GM12878 (cell line): ENCODE measurements at regions not wholly inside any gene's neighbourhood (a gene's known extent, or its start where the extent isn't known, plus 50 kb on each side); places are given as distances from the start of the nearest gene placed in this dataset.

Experiments used
- ATAC-seq: fragments of 200-7000 bp; cut with Tn5 transposase; 3 replicates; pipeline ENCODE4 v1.9.1; 2020; ENCODE audit warnings: mild to moderate bottlenecking, moderate library complexity
- BruUV-seq: library from RNA; stranded (reverse); fragments of 400-500 nt; replicated peaks from 2 replicates; lab custom pipeline; 2021; lab: Mats Ljungman, UMichigan
- CTCF ChIA-PET: fragments of 300-600 bp; sonication (Branson Sonifier 250); formaldehyde crosslinking; extraction: SDS; loops from one replicate; lab custom pipeline; 2021; ENCODE audit warnings: inconsistent platforms; lab: Yijun Ruan, JAX
- POLR2A ChIA-PET: fragments of 350-600 bp; formaldehyde crosslinking; extraction: SDS; loops from one replicate; lab custom pipeline; 2021; ENCODE audit warnings: inconsistent platforms; lab: Charles Lee
- RAD21 ChIA-PET: fragments of 300-600 bp; sonication (Branson Sonifier 250); formaldehyde crosslinking; loops from one replicate; lab custom pipeline; 2023; ENCODE audit warnings: antibody characterized with exemption; ENCODE audit not compliant: unreplicated experiment; lab: Charles Lee
- SMC1A ChIA-PET: fragments of 300-600 bp; sonication (Branson Sonifier 250); formaldehyde crosslinking; loops from one replicate; lab custom pipeline; 2023; ENCODE audit not compliant: unreplicated experiment, uncharacterized antibody; lab: Charles Lee
- DNase-seq: peaks from one replicate; pipeline ENCODE4 v3.0.0-alpha.2; 2011; ENCODE audit warnings: low read depth, low spot score
- FAIRE-seq: peaks from 3 replicates; lab custom pipeline; 2011; peaks lifted over from hg19 to GRCh38; lab: Jason Lieb, UNC
- H2AFZ ChIP-seq: 2 replicates; pipeline ENCODE4 v1.6.0; 2011; ENCODE audit warnings: low read depth, low read length, control low read depth; ENCODE audit not compliant: control insufficient read depth
- H3K27ac ChIP-seq: 2 replicates; pipeline ENCODE4 v1.5.1; 2011; ENCODE audit warnings: control low read depth; ENCODE audit not compliant: control insufficient read depth, insufficient read depth
- H3K27me3 ChIP-seq, 2 experiments: replicated peaks in 1 of 2; 2 replicates each; pipeline versions ENCODE4 v1.6.0 to v1.6.1; 2011; ENCODE audit warnings: low read length in 1 of 2; ENCODE audit not compliant: control insufficient read depth in 2 of 2, insufficient read depth in 2 of 2
- H3K36me3 ChIP-seq, 2 experiments: 2 replicates each; pipeline ENCODE4 v1.5.1; 2011; ENCODE audit warnings: low read length in 1 of 2; ENCODE audit not compliant: control insufficient read depth in 2 of 2, insufficient read depth in 2 of 2
- H3K4me1 ChIP-seq: 2 replicates; pipeline ENCODE4 v1.6.1; 2011; ENCODE audit warnings: mild to moderate bottlenecking, low read length, moderate library complexity, mixed read lengths; ENCODE audit not compliant: control insufficient read depth, insufficient read depth
- H3K4me2 ChIP-seq: 2 replicates; pipeline ENCODE4 v1.6.0; 2011; ENCODE audit warnings: control low read depth; ENCODE audit not compliant: control insufficient read depth, insufficient read depth
- H3K4me3 ChIP-seq: fragments of 200-600 bp; sonication (generic); 2 replicates; pipeline ENCODE4 v1.5.1; 2016
- H3K79me2 ChIP-seq: 2 replicates; pipeline ENCODE4 v1.6.0; 2011; ENCODE audit warnings: low read length; ENCODE audit not compliant: control insufficient read depth, insufficient read depth
- H3K9ac ChIP-seq: 2 replicates; pipeline ENCODE4 v1.8.0; 2011; ENCODE audit warnings: low read length, control low read depth, mixed read lengths; ENCODE audit not compliant: control insufficient read depth, insufficient read depth
- H3K9me3 ChIP-seq: replicated peaks from 3 replicates; pipeline ENCODE4 v1.5.1; 2011; ENCODE audit warnings: mild to moderate bottlenecking, low read length; ENCODE audit not compliant: control insufficient read depth, insufficient read depth
- H4K20me1 ChIP-seq: 2 replicates; pipeline ENCODE4 v1.6.0; 2011; ENCODE audit not compliant: control insufficient read depth, insufficient read depth
- CHD1 ChIP-seq: IDR thresholded peaks from 2 replicates; pipeline ENCODE4 v1.6.1; 2012; ENCODE audit warnings: low read depth, low read length, improper control_type of control experiment
- FOXK2 ChIP-seq: fragments of 450-650 bp; IDR thresholded peaks from 2 replicates; pipeline ENCODE4 v1.6.1; 2017; ENCODE audit warnings: mild to moderate bottlenecking, moderate library complexity
- FOXM1 ChIP-seq: IDR thresholded peaks from 2 replicates; pipeline ENCODE4 v1.6.1; 2012; ENCODE audit warnings: low read depth, mild to moderate bottlenecking, inconsistent platforms, low read length, moderate library complexity
- JUNB ChIP-seq: IDR thresholded peaks from 2 replicates; pipeline ENCODE4 v1.6.1; 2016; ENCODE audit warnings: antibody characterized with exemption, mild to moderate bottlenecking
- NFIC ChIP-seq: IDR thresholded peaks from 2 replicates; pipeline ENCODE4 v1.6.1; 2012; ENCODE audit warnings: low read depth, mild to moderate bottlenecking, inconsistent platforms, low read length, moderate library complexity
- NFXL1 ChIP-seq: fragments of 450-650 bp; IDR thresholded peaks from 2 replicates; pipeline ENCODE4 v1.6.1; 2017; ENCODE audit warnings: antibody characterized with exemption, mild to moderate bottlenecking, borderline replicate concordance
- PAX8 ChIP-seq: fragments of 450-650 bp; IDR thresholded peaks from 2 replicates; pipeline ENCODE4 v1.6.1; 2017; ENCODE audit warnings: mild to moderate bottlenecking, moderate library complexity
- PBX3 ChIP-seq: IDR thresholded peaks from 2 replicates; pipeline ENCODE4 v1.6.1; 2011; ENCODE audit warnings: mild to moderate bottlenecking, low read depth, low read length, moderate library complexity; ENCODE audit not compliant: insufficient replicate concordance
- RAD51 ChIP-seq: fragments of 450-650 bp; IDR thresholded peaks from 2 replicates; pipeline ENCODE4 v1.6.1; 2016; ENCODE audit warnings: moderate library complexity, mild to moderate bottlenecking, inconsistent platforms
- SIN3A ChIP-seq: IDR thresholded peaks from 2 replicates; pipeline ENCODE4 v1.6.1; 2012; ENCODE audit warnings: low read depth, low read length, improper control_type of control experiment
- ZNF24 ChIP-seq: fragments of 450-650 bp; IDR thresholded peaks from 2 replicates; pipeline ENCODE4 v1.6.1; 2017; ENCODE audit warnings: antibody characterized with exemption, mild to moderate bottlenecking
- WGBS: methylation state at CpG from one replicate; pipeline ENCODE4 v1.1.6; 2016; ENCODE audit warnings: low lambda C conversion rate; ENCODE audit not compliant: insufficient replicate concordance, insufficient coverage; ENCODE audit errors: missing lambda C conversion rate; 5-methylcytosine and 5-hydroxymethylcytosine counted together
- in situ Hi-C: fragments of 300-500 bp; cut with MboI; formaldehyde crosslinking; loops from 9 replicates; pipeline ENCODE4 v1.14.3; 2018; ENCODE audit warnings: mixed read lengths
- intact Hi-C: fragments of 100-400 bp; cut with micrococcal nuclease; formaldehyde crosslinking; loops from one replicate; pipeline ENCODE4 v1.14.2; 2022; ENCODE audit not compliant: unreplicated experiment

- DNase-seq: no peak
- no peaks in the 10 kb centered on the region; the same call in 2 of the 3 replicates for H3K9me3 ChIP-seq
- no peak for ATAC-seq
- H3K4me3 ChIP-seq: no peak overlapping the region
- RAD21 ChIA-PET: interaction anchor here (0.6 kb wide), 1 partner anchor 22 kb away, joined by 3 read pairs; no protein-coding TSS in a partner anchor
- H3K27ac ChIP-seq: no peak overlapping the region
- TF ChIP-seq RAD51: no peak
- no peak for TF ChIP-seq PBX3
- TF ChIP-seq CHD1: no peak
- TF ChIP-seq FOXM1: no peak
- no peak for TF ChIP-seq NFIC
- no peak for TF ChIP-seq PAX8
- no peak for TF ChIP-seq SIN3A
- TF ChIP-seq ZNF24: no peak
- no peak for TF ChIP-seq FOXK2
- no peak for TF ChIP-seq JUNB
- TF ChIP-seq NFXL1: no peak
- TF ChIP-seq, all 136 proteins: peak for 0
- Histone ChIP-seq H3K79me2 (no peaks in the 10 kb centered on the region), H3K36me3 (no peaks in the 10 kb centered on the region), H4K20me1 (no peaks in the 10 kb centered on the region), H3K27me3 (no peaks in the 10 kb centered on the region), H3K4me2 (no peak overlapping the region), H3K4me1 (no peaks in the 10 kb centered on the region), H2AFZ (no peak overlapping the region), H3K9ac (no peak overlapping the region)
- 0% methylated on average over 1 of the region's 1 CpG for WGBS
- no peak for FAIRE-seq
- in situ Hi-C loops (no loop called here), intact Hi-C loops (no loop called here)
- BruUV-seq: no TSS peak
- ChIA-PET CTCF (interaction anchor here (0.6 kb wide), 2 partner anchors 11 to 42 kb away, joined by 3 read pairs; no protein-coding TSS in a partner anchor), POLR2A (no interaction called here), SMC1A (no interaction called here)
These were observed 488.5 kb downstream of the SHQ1 start for GRCh38 chr3:72359743-72360142.
